ENCODE measurements at regions not wholly inside any gene's neighbourhood (a gene's known extent, or its start where the extent isn't known, plus 50 kb on each side); places are given as distances from the start of the nearest gene placed in this dataset.

DNA sequence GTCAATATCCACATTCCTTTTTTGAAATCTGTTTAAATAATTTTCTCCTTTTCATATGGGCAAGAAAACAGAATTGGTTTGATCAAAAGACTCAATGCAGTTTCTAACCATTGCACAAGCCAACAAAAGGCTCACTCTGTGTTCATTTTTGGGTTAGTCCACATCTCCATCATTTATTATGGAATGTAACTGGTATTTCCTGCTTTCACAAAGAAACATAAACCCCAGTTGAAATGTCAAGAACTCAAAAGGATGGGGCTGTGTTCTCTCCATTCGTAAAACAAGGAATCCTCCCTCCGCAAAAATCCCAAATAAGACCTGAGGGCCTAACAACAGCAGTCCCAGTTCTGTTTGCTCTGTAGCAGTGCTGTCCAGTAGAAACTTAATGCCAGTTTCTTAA is 420.9 kb downstream of the GJA1 start (continued):
- TF ChIP-seq, protein P1, sequence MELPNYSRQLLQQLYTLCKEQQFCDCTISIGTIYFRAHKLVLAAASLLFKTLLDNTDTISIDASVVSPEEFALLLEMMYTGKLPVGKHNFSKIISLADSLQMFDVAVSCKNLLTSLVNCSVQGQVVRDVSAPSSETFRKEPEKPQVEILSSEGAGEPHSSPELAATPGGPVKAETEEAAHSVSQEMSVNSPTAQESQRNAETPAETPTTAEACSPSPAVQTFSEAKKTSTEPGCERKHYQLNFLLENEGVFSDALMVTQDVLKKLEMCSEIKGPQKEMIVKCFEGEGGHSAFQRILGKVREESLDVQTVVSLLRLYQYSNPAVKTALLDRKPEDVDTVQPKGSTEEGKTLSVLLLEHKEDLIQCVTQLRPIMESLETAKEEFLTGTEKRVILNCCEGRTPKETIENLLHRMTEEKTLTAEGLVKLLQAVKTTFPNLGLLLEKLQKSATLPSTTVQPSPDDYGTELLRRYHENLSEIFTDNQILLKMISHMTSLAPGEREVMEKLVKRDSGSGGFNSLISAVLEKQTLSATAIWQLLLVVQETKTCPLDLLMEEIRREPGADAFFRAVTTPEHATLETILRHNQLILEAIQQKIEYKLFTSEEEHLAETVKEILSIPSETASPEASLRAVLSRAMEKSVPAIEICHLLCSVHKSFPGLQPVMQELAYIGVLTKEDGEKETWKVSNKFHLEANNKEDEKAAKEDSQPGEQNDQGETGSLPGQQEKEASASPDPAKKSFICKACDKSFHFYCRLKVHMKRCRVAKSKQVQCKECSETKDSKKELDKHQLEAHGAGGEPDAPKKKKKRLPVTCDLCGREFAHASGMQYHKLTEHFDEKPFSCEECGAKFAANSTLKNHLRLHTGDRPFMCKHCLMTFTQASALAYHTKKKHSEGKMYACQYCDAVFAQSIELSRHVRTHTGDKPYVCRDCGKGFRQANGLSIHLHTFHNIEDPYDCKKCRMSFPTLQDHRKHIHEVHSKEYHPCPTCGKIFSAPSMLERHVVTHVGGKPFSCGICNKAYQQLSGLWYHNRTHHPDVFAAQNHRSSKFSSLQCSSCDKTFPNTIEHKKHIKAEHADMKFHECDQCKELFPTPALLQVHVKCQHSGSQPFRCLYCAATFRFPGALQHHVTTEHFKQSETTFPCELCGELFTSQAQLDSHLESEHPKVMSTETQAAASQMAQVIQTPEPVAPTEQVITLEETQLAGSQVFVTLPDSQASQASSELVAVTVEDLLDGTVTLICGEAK (IDR thresholded peaks at IDR 0.05): no peak
- TF ChIP-seq, protein P1 (CRISPR knock-in tag; IDR thresholded peaks at IDR 0.05): no peak
- TF ChIP-seq EZH2 (IDR thresholded peaks at IDR 0.05; ENCODE audit: borderline replicate concordance, low read depth, low read length): no peak

Data from K562 (cell line).